ENCODE measurements at regions not wholly inside any gene's neighbourhood (a gene's known extent, or its start where the extent isn't known, plus 50 kb on each side); places are given as distances from the start of the nearest gene placed in this dataset.

DNA sequence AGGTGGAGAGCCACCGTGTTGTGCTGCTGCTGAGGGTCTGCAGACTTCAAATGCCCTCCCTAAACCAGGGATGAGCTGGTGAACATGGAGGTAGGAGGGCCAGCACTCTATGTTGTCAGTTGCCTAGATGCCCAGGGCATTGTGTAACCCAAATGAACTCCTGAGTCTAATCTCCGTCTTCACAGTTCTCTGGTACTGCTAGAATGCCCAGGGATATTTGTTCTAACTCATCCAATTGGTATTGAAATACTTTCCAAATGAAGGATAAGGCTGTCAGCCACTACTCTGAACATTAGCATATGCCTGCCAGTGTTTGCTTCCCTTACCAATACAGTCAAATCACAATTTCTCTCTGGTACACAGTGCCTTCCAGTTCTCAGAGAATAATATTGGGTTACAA is 492.6 kb downstream of the SLC4A3 start:
- no peak overlapping the region for H3K4me3 ChIP-seq (ENCODE audit: low read length)
- no peak for DNase-seq (ENCODE audit: low read depth)
- TF ChIP-seq, protein P1, sequence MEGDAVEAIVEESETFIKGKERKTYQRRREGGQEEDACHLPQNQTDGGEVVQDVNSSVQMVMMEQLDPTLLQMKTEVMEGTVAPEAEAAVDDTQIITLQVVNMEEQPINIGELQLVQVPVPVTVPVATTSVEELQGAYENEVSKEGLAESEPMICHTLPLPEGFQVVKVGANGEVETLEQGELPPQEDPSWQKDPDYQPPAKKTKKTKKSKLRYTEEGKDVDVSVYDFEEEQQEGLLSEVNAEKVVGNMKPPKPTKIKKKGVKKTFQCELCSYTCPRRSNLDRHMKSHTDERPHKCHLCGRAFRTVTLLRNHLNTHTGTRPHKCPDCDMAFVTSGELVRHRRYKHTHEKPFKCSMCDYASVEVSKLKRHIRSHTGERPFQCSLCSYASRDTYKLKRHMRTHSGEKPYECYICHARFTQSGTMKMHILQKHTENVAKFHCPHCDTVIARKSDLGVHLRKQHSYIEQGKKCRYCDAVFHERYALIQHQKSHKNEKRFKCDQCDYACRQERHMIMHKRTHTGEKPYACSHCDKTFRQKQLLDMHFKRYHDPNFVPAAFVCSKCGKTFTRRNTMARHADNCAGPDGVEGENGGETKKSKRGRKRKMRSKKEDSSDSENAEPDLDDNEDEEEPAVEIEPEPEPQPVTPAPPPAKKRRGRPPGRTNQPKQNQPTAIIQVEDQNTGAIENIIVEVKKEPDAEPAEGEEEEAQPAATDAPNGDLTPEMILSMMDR (conservative IDR thresholded peaks at IDR 0.05; ENCODE audit: low read length): no peak

DNA sequence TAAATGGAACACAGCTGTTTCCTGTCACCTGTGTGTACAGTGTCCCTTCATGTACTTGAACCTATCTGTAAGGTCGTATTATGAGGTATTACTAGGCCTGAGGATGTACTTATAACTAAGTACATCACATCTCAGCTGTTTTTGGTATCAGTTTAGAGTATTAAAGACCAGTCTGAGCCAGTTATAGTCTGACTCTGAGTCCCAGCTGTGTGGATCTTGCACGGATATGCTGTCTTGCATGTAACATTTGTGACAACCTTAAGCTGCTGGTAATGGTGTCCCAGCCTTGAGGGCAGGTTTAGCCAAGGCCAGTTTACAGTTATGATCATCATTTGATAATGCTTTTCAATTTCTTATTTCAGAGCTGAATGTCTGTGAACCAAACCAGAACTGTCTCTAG is 496.3 kb downstream of the SLC4A3 start:
- no peak overlapping the region for H3K4me3 ChIP-seq (ENCODE audit: low read length)
- DNase-seq (ENCODE audit: low read depth): no peak

DNA sequence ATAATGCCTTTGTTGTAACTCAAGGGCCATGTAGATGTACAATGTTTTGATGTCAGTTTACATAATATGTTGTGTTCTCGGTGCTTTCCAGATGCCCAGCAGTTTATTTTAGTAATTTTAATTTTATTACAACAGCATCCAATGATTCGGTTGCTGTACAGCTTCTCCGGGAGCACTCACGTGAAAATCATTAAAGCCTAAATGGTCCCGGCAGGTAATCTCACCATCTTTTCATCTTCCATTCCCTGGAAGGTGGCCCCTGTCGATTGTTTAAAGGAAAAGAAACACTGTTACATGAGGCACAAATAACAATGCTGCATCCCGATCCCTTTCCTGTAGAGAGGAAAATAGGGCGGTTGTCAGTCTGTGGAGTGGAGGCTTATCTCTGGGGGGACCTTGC is 498.1 kb downstream of the SLC4A3 start:
- no peak for DNase-seq (ENCODE audit: low read depth)
- no peak overlapping the region for H3K4me3 ChIP-seq (ENCODE audit: low read length)
- TF ChIP-seq, protein P1 (conservative IDR thresholded peaks at IDR 0.05; ENCODE audit: low read length): no peak

More for the DNA sequence above, 496.3 kb downstream of the SLC4A3 start:
- TF ChIP-seq, protein P1 (conservative IDR thresholded peaks at IDR 0.05; ENCODE audit: low read length): no peak

DNA sequence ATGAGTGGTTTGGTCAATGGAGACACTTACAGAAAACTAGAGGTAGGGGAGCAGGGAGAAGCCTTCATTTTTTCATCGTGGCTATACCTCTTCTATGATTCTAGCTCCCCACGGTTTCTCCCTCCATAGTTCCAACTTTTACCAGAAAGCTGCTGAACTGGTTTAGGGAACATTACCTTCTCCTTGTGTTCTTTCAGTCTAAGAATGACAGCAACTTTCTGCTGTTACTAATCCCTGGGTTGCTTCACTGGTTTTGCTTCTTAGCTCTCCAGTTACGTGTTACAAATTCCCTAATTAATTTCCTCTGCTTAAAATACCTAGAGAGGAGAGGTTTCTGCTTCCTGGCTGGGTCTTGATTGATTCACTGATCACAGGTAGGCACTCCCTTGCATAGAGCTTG is 499.9 kb downstream of the SLC4A3 start:
- TF ChIP-seq, protein P1 (conservative IDR thresholded peaks at IDR 0.05; ENCODE audit: low read length): no peak
- H3K4me3 ChIP-seq (ENCODE audit: low read length): no peak overlapping the region
- DNase-seq (ENCODE audit: low read depth): no peak

DNA sequence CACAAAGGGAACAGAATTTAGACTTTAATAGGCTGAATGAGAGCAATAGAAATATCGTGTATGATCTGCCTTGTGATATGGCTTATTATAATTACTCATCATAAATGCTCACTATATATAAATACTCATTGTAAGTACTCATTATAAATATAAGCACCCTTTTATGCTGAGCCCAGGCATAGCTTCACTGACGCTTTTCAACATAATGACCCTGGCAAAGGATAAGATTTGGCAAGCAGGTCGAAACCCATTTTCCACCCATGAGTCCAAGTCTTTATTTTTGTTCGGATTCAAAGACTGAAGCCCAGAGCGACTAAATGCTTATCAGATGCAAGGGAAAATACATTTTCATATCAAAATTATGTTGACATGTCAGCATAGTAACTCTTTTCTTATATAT is 500.4 kb downstream of the SLC4A3 start:
- no peak overlapping the region for H3K4me3 ChIP-seq (ENCODE audit: low read length)
- TF ChIP-seq, protein P1 (conservative IDR thresholded peaks at IDR 0.05; ENCODE audit: low read length): no peak
- DNase-seq (ENCODE audit: low read depth): no peak

DNA sequence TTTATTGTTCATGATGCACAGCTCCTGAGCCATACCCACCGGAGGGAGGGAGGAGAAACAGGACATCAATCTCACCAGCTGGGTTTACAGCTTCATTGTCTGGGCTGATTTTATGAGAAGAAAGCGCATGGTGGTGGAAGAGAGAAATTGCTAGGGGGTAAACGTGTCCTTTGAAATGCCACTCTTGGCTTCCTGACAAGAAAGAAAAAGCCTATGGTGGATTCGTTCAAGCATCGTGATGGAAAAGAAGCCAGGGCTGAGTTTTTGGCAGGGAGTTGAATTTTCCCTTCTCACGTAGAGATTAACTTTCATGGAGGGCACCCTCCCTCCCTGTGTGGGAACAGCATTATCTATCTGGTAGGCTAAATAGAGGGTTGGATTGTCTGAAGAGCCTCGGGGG is 502.0 kb downstream of the SLC4A3 start:
- TF ChIP-seq, protein P1 (conservative IDR thresholded peaks at IDR 0.05; ENCODE audit: low read length): no peak
- DNase-seq (ENCODE audit: low read depth): no peak
- H3K4me3 ChIP-seq (ENCODE audit: low read length): no peak overlapping the region

DNA sequence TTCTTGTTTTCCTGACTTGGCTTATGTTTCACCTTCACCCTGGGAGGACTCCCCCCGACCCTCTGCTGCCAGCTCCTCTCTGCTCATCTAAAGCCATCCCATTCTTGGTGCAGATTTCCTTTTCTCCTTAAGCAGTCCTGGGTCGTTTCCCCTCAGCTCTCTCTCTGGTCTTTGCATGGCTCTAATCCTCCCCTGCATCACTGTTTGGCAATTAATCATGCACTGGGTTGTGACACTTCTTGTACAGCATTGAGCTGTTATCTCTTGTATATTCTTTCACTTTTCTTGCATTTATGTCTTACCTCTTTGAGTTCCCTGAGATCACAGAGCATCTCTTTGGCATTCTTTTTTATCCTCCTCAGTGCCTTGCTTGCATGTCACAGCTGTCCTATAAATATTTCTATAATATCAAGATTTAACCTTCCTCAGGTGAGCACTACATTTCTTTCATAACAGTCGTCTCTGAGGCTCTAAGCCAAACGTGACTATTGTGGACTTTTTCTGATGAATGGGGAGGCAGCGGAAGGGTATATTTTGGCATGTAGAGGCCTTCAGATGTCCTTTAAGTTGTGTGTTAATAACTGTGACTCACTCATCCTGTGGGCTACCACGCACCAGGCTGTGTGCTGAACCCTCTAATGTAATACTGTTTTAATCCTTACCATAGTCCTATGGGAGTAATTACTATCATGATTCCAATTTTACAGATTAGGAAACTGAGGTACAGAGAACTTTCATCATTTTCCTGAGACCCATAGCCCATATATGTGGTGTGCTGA is 507.5 kb downstream of the SLC4A3 start:
- no peak overlapping the region for H3K4me3 ChIP-seq (ENCODE audit: low read length)
- no peak for DNase-seq (ENCODE audit: low read depth)
- TF ChIP-seq, protein P1 (conservative IDR thresholded peaks at IDR 0.05; ENCODE audit: low read length): no peak

Data from AG10803 (cell line).